ENCODE measurements at regions not wholly inside any gene's neighbourhood (a gene's known extent, or its start where the extent isn't known, plus 50 kb on each side); places are given as distances from the start of the nearest gene placed in this dataset.

- no peak overlapping the region for H3K27ac ChIP-seq
Observed at GRCh38 chr11:131109257-131109656, 193.0 kb upstream of the SNX19 start.

GRCh38 chr11:131109790-131110189 lies 193.5 kb upstream of the SNX19 start:
- Histone ChIP-seq H3K4me1 (ENCODE audit: control insufficient read depth in 1 of 2, low read depth in 2 of 2) (no peaks in the 10 kb centered on the region), H3K27me3 (replicated peaks; ENCODE audit: insufficient read depth) (no peaks in the 10 kb centered on the region), H3K4me3 (no peak overlapping the region), H3K27ac (no peak overlapping the region), H3K9me3 (no peaks in the 10 kb centered on the region), H3K36me3 (no peaks in the 10 kb centered on the region)
- ATAC-seq (ENCODE audit: insufficient number of reproducible peaks, low FRiP score, low read depth) (no peak), DNase-seq (ENCODE audit: low spot score) (no peak)
- no peak for TF ChIP-seq CTCF (IDR thresholded peaks at IDR 0.05)

More at GRCh38 chr11:131109257-131109656, 193.0 kb upstream of the SNX19 start:
- H3K9me3 ChIP-seq = no peaks in the 10 kb centered on the region
- DNase-seq (ENCODE audit: low spot score) = no peak
- H3K4me3 ChIP-seq = no peak overlapping the region
- H3K4me1 ChIP-seq (ENCODE audit: control insufficient read depth in 1 of 2, low read depth in 2 of 2) = no peaks in the 10 kb centered on the region
- ATAC-seq (ENCODE audit: insufficient number of reproducible peaks, low FRiP score, low read depth) = no peak
- TF ChIP-seq CTCF (IDR thresholded peaks at IDR 0.05) = no peak
- no peaks in the 10 kb centered on the region for H3K27me3 ChIP-seq (replicated peaks; ENCODE audit: insufficient read depth)
- no peaks in the 10 kb centered on the region for H3K36me3 ChIP-seq

GRCh38 chr11:131111775-131112174 lies 195.5 kb upstream of the SNX19 start:
- no peak for TF ChIP-seq CTCF (IDR thresholded peaks at IDR 0.05)
- ATAC-seq (ENCODE audit: insufficient number of reproducible peaks, low FRiP score, low read depth) (no peak), DNase-seq (ENCODE audit: low spot score) (no peak)
- Histone ChIP-seq H3K9me3 (no peaks in the 10 kb centered on the region), H3K27me3 (replicated peaks; ENCODE audit: insufficient read depth) (no peaks in the 10 kb centered on the region), H3K4me3 (no peak overlapping the region), H3K27ac (no peak overlapping the region), H3K36me3 (no peaks in the 10 kb centered on the region), H3K4me1 (ENCODE audit: control insufficient read depth in 1 of 2, low read depth in 2 of 2) (no peaks in the 10 kb centered on the region)

- H3K4me3 ChIP-seq = no peak overlapping the region
- H3K27ac ChIP-seq = no peak overlapping the region
- no peaks in the 10 kb centered on the region for H3K4me1 ChIP-seq (ENCODE audit: control insufficient read depth in 1 of 2, low read depth in 2 of 2)
- DNase-seq (ENCODE audit: low spot score) (no peak), ATAC-seq (ENCODE audit: insufficient number of reproducible peaks, low FRiP score, low read depth) (no peak)
- no peaks in the 10 kb centered on the region for H3K9me3 ChIP-seq
- H3K27me3 ChIP-seq (replicated peaks; ENCODE audit: insufficient read depth) = no peaks in the 10 kb centered on the region
- no peaks in the 10 kb centered on the region for H3K36me3 ChIP-seq
- TF ChIP-seq CTCF (IDR thresholded peaks at IDR 0.05) = no peak
Observed at GRCh38 chr11:131118247-131118646, 202.0 kb upstream of the SNX19 start.

- Histone ChIP-seq H3K36me3 (no peaks in the 10 kb centered on the region), H3K27ac (no peak overlapping the region)
- TF ChIP-seq CTCF (IDR thresholded peaks at IDR 0.05) = no peak
Observed at GRCh38 chr11:131121426-131122333, 205.4 kb upstream of the SNX19 start.

More at GRCh38 chr11:131121426-131122333, 205.4 kb upstream of the SNX19 start:
- DNase-seq (ENCODE audit: low spot score) = no peak
- H3K4me3 ChIP-seq = no peak overlapping the region
- no peaks in the 10 kb centered on the region for H3K9me3 ChIP-seq
- H3K4me1 ChIP-seq (ENCODE audit: control insufficient read depth in 1 of 2, low read depth in 2 of 2) = no peaks in the 10 kb centered on the region
- ATAC-seq (ENCODE audit: insufficient number of reproducible peaks, low FRiP score, low read depth) = no peak
- no peaks in the 10 kb centered on the region for H3K27me3 ChIP-seq (replicated peaks; ENCODE audit: insufficient read depth)
